NCI-H345 treated with DMSO at 0.1 percent for 48 hours (cell line): ENCODE measurements at regions not wholly inside any gene's neighbourhood (a gene's known extent, or its start where the extent isn't known, plus 50 kb on each side); places are given as distances from the start of the nearest gene placed in this dataset.

Experiments used
- DNase-seq: peaks from one replicate; lab custom pipeline; 2025; ENCODE audit not compliant: unreplicated experiment; lab: John Stamatoyannopoulos, UW

DNA sequence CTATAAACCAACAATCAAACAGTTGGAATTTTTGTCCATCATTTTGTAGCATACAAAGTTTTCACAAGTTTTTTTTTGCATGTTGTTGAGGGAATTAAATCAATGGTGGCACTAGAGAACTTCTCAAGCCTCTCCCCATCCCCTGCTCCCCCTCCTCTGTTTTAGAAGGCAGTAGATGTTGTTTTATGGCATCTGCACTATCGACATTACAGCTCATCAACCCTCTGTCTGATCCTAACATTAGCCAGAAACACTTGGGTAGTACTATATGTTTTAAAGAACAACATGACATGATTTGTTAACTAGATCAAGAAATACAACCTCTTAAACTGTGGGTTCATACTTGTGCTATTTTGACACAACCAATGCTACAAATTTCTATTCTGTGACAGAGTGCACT is 306.5 kb upstream of the NR5A2 start:
- no peak for DNase-seq

DNA sequence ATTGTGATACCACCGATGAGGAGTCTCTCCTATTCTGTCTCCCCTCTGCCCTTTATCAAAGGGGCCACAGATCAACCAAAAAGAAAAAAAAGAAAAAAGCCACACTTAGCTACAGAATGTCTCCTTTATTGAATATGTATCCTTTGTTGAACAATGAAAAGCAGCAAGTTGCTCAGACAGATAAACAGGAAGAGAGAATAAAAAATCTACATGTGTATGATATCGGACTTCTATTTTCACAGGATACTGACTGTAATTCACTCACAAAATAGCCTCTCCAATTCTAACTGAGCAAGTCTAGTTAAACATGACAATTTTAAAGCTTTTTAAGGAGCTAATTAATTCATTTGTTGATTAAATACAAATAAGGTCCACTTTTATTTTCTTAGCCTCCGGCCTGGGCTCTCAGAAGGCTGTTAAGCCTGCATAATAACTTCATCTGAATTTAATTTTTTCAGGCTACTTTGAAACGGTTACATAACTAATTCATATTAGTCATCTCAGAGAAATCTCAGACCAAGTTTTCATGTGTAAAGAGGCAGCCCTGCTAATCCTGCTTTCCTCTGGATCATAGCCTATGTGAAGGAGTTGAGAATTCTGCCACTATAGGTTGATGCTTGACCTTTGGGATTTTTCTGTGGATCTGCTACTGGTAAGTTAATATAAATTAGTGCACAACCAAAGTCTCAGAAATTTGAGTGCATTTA is 304.1 kb upstream of the NR5A2 start:
- DNase-seq = no peak

DNA sequence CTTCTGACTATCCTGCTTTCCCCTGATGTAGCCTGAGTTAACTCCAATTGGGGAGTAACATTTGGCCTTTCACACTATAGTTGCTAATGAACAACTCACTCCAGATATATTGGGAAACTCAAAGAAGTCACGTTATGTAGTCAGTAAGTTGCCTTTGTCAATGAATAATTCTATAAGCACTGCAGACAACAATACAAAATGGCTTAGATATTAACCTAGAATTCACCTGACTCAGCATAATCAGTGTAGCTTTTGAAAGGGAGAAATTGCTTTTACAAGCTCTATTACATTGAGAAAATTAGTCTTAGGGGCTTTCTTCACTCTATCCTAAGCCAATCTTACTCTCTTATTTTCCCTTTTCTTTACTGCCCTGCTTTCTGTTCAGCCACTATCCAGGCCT is 303.5 kb upstream of the NR5A2 start:
- no peak for DNase-seq

DNA sequence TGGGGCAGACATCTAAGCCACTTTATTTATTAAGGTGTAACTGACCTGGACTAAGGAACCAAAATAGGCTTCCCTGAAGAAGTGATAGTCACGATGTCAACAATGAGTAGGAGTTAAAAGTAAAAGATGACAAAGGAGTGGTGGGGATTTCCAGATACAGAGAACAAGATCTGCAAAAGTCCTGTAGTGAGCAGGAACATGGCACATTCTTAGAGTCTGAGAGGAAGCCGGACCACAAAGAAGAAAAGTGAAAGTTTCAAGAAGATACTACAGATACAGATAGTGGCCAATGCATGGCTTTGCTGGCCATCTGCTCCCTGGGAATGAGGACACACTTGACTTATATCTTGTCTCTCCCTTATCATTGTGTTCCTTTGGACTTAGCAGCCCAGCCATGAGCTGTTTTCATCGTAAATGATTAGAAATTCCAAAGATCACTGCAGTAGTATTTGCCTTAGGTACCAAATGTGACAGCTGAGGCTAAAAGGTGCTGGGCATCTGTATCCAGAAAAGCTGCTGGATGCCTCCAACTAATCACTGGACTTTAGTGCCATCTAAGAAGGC is 302.4 kb upstream of the NR5A2 start:
- no peak for DNase-seq

- DNase-seq = no peak
These were observed 299.8 kb upstream of the NR5A2 start for GRCh38 chr1:199727682-199728081.

DNA sequence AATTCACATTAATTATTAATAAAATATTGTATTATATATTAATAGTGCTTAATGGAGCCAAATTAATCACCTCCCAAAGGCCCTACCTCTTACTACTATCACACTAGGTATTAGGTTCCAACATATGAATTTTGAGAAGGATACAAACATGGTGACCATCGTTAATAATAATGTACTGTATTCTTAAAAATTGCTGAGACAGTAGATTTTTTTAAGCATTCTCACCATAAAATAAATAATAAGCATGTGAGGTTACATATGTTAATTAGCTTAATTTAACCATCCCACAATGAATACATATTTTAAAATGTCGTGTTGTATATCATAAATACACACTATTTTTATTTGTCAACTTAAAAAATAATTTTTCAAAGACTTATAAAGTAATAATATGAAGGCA is 299.2 kb upstream of the NR5A2 start:
- no peak for DNase-seq

DNA sequence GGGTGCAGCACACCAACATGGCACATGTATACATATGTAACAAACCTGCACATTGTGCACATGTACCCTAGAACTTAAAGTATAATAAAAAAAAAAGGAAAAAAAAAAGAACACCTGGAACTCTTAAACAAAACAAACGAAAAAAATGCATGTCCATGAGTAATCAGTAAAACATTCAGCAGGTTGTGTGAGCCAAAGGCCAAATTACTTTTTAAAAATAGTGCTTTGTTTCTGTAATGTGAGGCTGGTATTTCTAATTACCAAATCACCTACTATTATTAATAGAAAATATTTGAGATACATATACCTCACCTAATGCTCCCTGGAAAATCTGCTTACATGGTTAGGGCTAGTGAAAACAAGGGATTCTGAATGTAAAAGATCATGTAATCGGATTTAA is 294.4 kb upstream of the NR5A2 start:
- DNase-seq = no peak

DNA sequence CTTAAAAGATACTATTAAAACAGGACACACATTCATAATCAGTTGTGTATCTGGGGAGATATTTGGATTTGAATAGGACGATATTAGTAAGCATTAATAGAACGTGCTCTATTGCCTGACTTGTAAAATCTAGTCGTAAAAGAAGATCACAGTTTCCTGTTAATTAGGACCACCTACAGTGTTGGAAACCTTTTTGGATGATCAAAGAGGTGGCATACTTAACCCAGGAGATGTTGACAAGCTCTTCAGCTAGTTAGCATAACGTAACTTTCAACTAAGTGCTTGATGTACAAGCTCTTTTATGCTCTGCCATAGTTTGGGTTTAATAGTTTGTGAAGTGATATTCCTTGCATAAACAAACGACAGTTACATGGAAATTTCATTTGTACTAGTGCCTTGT is 293.3 kb upstream of the NR5A2 start:
- DNase-seq = no peak

DNA sequence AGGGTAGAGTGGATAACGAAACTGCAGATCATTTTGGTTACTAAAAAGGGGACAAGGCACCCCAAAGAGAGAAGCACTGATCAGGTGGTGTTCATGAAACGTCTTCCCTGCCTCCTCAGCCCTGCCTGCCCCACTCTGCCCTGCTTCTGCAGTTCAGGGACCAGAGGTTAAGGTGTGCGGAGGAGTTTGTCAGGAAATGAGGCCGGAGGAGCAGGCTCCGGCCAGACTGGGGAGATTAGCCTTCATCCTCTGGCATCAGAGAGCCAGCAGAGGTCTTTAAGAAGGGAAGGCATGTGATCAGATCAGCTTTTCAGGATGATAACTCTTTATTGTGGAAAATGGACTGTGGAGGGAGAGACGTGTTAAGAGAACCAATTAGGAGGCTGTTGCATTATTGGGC is 291.9 kb upstream of the NR5A2 start:
- DNase-seq = no peak

GRCh38 chr1:199736646-199737045 is 290.9 kb upstream of the NR5A2 start:
- DNase-seq = no peak

- DNase-seq = no peak
These were observed 285.9 kb upstream of the NR5A2 start for GRCh38 chr1:199741586-199741985.

- DNase-seq = no peak
These were observed 285.0 kb upstream of the NR5A2 start for GRCh38 chr1:199742547-199742946.

DNA sequence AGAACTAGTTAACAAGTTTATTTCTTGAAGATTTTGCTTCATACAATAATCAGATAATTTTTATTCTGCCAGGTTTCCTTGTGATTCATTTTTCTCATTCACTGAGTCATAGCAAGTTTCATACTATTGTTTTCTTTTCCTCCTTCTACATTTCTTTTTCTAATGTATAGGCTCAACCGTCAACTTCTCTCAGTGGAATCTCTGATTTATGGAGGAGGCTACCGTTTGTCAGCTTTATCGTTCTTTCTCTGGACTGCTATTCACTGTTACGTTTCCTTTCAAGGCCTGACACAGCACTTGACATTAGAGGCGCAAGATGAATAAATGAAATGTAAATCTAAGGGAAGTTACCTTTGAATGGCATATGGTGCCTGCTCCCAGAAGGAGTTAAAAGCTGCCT is 284.3 kb upstream of the NR5A2 start:
- DNase-seq = no peak

- no peak for DNase-seq
These were observed 280.7 kb upstream of the NR5A2 start for GRCh38 chr1:199746666-199747384.

GRCh38 chr1:199747984-199748383 is 279.5 kb upstream of the NR5A2 start:
- DNase-seq = no peak

- DNase-seq = no peak
These were observed 276.0 kb upstream of the NR5A2 start for GRCh38 chr1:199751506-199751905.

GRCh38 chr1:199751962-199752687 is 275.4 kb upstream of the NR5A2 start:
- no peak for DNase-seq

DNA sequence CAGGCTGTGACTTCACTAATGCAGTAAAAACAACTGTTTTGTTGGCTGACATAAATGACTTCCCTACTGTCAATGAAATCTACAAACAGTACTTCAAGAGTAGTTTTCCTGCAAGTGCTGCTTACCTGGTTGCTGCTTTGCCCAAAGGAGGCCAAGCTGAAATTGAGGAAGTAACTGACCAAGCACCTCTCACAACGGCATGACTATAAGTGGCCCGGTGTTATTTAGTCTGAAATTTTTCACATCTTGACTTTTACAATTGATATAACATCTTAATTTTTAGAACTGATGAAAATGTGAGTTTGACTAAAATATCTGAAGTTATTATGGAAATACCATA is 274.9 kb upstream of the NR5A2 start:
- no peak for DNase-seq

DNA sequence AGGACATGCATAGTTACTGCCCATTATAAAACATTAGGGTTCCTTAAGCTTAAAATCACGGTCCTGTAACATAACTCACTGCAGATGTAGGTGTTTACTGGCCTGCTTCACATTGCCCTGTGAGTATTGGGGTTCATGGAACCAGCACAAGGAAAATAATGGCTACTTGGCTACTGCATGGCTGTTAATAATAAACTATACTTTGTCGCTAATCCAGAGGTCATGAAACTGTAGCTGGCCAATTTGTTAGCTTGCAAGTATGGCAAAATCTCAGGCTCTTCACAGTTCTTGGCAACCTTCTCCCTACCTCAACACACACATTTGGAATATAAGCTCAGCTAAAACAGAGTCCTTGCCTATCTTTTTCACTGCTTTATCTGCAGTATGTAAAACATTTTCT is 274.0 kb upstream of the NR5A2 start:
- DNase-seq = no peak

DNA sequence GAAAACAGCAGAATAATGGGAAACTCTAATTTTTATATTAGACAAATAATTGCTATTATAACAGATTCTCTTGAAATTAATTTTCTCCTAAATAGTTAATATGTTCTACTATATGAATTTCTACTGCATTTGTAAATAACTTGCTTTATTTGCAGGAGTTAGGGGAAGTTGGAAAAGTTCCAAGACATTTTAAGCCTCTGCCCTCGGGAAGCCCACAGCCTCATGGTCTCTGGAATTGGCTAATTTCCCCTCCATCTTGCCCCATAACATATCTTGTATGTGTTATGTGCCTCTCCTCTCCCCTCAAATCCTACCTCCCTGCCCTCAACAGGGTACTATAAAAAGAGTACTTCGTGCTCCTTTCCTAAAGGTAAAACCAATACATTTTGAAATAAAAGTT is 271.4 kb upstream of the NR5A2 start:
- DNase-seq = no peak

- no peak for DNase-seq
These were observed 268.8 kb upstream of the NR5A2 start for GRCh38 chr1:199758626-199759255.
